HG02852 (cell line): ENCODE measurements at regions not wholly inside any gene's neighbourhood (a gene's known extent, or its start where the extent isn't known, plus 50 kb on each side); places are given as distances from the start of the nearest gene placed in this dataset.
"Not testable (repeated sequence)": the region's sequence is repeated elsewhere in the genome, so short reads cannot be mapped to it uniquely, and the experiment has no call there.

Experiments
- ATAC-seq: cut with Tn5 transposase; IDR thresholded peaks from one replicate; pipeline ENCODE4 v1.9.1; 2021; ENCODE audit warnings: mild to moderate bottlenecking, moderate library complexity; ENCODE audit not compliant: unreplicated experiment

GRCh38 chr6:23611776-23612381 is 514.1 kb upstream of the NRSN1 start:
- ATAC-seq, result no peak

- ATAC-seq, result no peak
Observed at GRCh38 chr6:23618366-23618765, 507.6 kb upstream of the NRSN1 start.

- no peak for ATAC-seq
Observed at GRCh38 chr6:23620911-23621401, 505.1 kb upstream of the NRSN1 start.

GRCh38 chr6:23630726-23631635 is 495.0 kb upstream of the NRSN1 start:
- no peak for ATAC-seq

GRCh38 chr6:23633996-23634395 is 492.0 kb upstream of the NRSN1 start:
- no peak for ATAC-seq

GRCh38 chr6:23635150-23635549 is 490.9 kb upstream of the NRSN1 start:
- ATAC-seq, result no peak

- no peak for ATAC-seq
Observed at GRCh38 chr6:23637296-23637695, 488.7 kb upstream of the NRSN1 start.

- ATAC-seq, result no peak
Observed at GRCh38 chr6:23642849-23643248, 483.2 kb upstream of the NRSN1 start.

GRCh38 chr6:23647045-23647444 is 479.0 kb upstream of the NRSN1 start:
- no peak for ATAC-seq

- no peak for ATAC-seq
Observed at GRCh38 chr6:23650676-23651075, 475.3 kb upstream of the NRSN1 start.

- no peak for ATAC-seq
Observed at GRCh38 chr6:23654745-23655144, 471.3 kb upstream of the NRSN1 start.

GRCh38 chr6:23655525-23655924 is 470.5 kb upstream of the NRSN1 start:
- ATAC-seq, result no peak

- ATAC-seq, result no peak
Observed at GRCh38 chr6:23656255-23657194, 469.5 kb upstream of the NRSN1 start.

GRCh38 chr6:23659125-23659524 is 466.9 kb upstream of the NRSN1 start:
- no peak for ATAC-seq

GRCh38 chr6:23661549-23661948 is 464.5 kb upstream of the NRSN1 start:
- no peak for ATAC-seq

- no peak for ATAC-seq
Observed at GRCh38 chr6:23663096-23663495, 462.9 kb upstream of the NRSN1 start.

GRCh38 chr6:23663652-23664051 is 462.4 kb upstream of the NRSN1 start:
- no peak for ATAC-seq

GRCh38 chr6:23665911-23666310 is 460.1 kb upstream of the NRSN1 start:
- ATAC-seq, result not testable (repeated sequence)

GRCh38 chr6:23672737-23673136 is 453.3 kb upstream of the NRSN1 start:
- no peak for ATAC-seq

- no peak for ATAC-seq
Observed at GRCh38 chr6:23678626-23679025, 447.4 kb upstream of the NRSN1 start.

GRCh38 chr6:23681743-23682142 is 444.3 kb upstream of the NRSN1 start:
- ATAC-seq, result no peak
